ENCODE measurements at regions not wholly inside any gene's neighbourhood (a gene's known extent, or its start where the extent isn't known, plus 50 kb on each side); places are given as distances from the start of the nearest gene placed in this dataset.
A peak's percentile ranks its signal among the peaks of the same experiment; 100 is the strongest.

- no peak for DNase-seq
These were observed 237.6 kb upstream of the C11orf87 start for GRCh38 chr11:109184376-109184775.

GRCh38 chr11:109192864-109193263 lies 229.1 kb upstream of the C11orf87 start:
- no peak for DNase-seq

GRCh38 chr11:109193880-109194279 lies 228.1 kb upstream of the C11orf87 start:
- DNase-seq, result no peak

GRCh38 chr11:109196016-109196415 lies 226.0 kb upstream of the C11orf87 start:
- no peak for DNase-seq

- DNase-seq, result no peak
These were observed 224.3 kb upstream of the C11orf87 start for GRCh38 chr11:109197656-109198055.

- no peak for DNase-seq
These were observed 218.8 kb upstream of the C11orf87 start for GRCh38 chr11:109203176-109203575.

- no peak for DNase-seq
These were observed 216.7 kb upstream of the C11orf87 start for GRCh38 chr11:109205312-109205711.

GRCh38 chr11:109208121-109208520 lies 213.9 kb upstream of the C11orf87 start:
- DNase-seq, result no peak

GRCh38 chr11:109209572-109209971 lies 212.4 kb upstream of the C11orf87 start:
- no peak for DNase-seq

- DNase-seq, result no peak
These were observed 200.8 kb upstream of the C11orf87 start for GRCh38 chr11:109221190-109221589.

- DNase-seq, result no peak
These were observed 199.2 kb upstream of the C11orf87 start for GRCh38 chr11:109222761-109223160.

- no peak for DNase-seq
These were observed 198.5 kb upstream of the C11orf87 start for GRCh38 chr11:109223451-109223850.

- DNase-seq, result no peak
These were observed 192.3 kb upstream of the C11orf87 start for GRCh38 chr11:109229682-109230081.

- no peak for DNase-seq
These were observed 185.8 kb upstream of the C11orf87 start for GRCh38 chr11:109236188-109236587.

GRCh38 chr11:109236696-109237095 lies 185.3 kb upstream of the C11orf87 start:
- DNase-seq, result no peak

- DNase-seq, result no peak
These were observed 184.4 kb upstream of the C11orf87 start for GRCh38 chr11:109237636-109238035.

GRCh38 chr11:109241988-109242536 lies 179.9 kb upstream of the C11orf87 start:
- no peak for DNase-seq

- DNase-seq, result no peak
These were observed 174.9 kb upstream of the C11orf87 start for GRCh38 chr11:109247071-109247470.

- DNase-seq, result no peak
These were observed 172.4 kb upstream of the C11orf87 start for GRCh38 chr11:109249597-109249996.

GRCh38 chr11:109251230-109251629 lies 170.8 kb upstream of the C11orf87 start:
- no peak for DNase-seq

- DNase-seq, result peak; percentile 87
These were observed 157.9 kb upstream of the C11orf87 start for GRCh38 chr11:109264128-109264527.

- DNase-seq, result no peak
These were observed 154.5 kb upstream of the C11orf87 start for GRCh38 chr11:109267293-109268095.

- no peak for DNase-seq
These were observed 146.1 kb upstream of the C11orf87 start for GRCh38 chr11:109275931-109276330.

GRCh38 chr11:109285465-109285864 lies 136.5 kb upstream of the C11orf87 start:
- DNase-seq, result no peak

GRCh38 chr11:109291553-109291952 lies 130.4 kb upstream of the C11orf87 start:
- DNase-seq, result no peak
